ENCODE measurements at regions not wholly inside any gene's neighbourhood (a gene's known extent, or its start where the extent isn't known, plus 50 kb on each side); places are given as distances from the start of the nearest gene placed in this dataset.
"Not testable (repeated sequence)": the region's sequence is repeated elsewhere in the genome, so short reads cannot be mapped to it uniquely, and the experiment has no call there.

- not testable (repeated sequence) for H3K36me3 ChIP-seq (ENCODE audit: control insufficient read depth in 1 of 2, insufficient read depth in 2 of 2, low read length in 2 of 2); H3K9ac ChIP-seq (ENCODE audit: low read depth in 1 of 2, low read length in 2 of 2); H3K27me3 ChIP-seq (ENCODE audit: control insufficient read depth in 1 of 2, insufficient read depth in 2 of 2, low read length in 2 of 2); H3K4me3 ChIP-seq (ENCODE audit: low read depth in 1 of 2, low read length in 2 of 2); H3K4me1 ChIP-seq (ENCODE audit: control insufficient read depth in 1 of 2, insufficient read depth in 2 of 2, low read length in 2 of 2); H3K9me3 ChIP-seq (ENCODE audit: control insufficient read depth in 1 of 2, low read length in 2 of 2); H3K27ac ChIP-seq (ENCODE audit: low read depth, low read length)
Measured at GRCh38 chr15:89007527-89007926, 80.7 kb upstream of the ABHD2 start.

GRCh38 chr15:89007989-89008388, 80.3 kb upstream of the ABHD2 start:
- Histone ChIP-seq H3K27me3 (ENCODE audit: control insufficient read depth in 1 of 2, insufficient read depth in 2 of 2, low read length in 2 of 2) (peaks cover 0 to 3% of the 10 kb centered on the region in 2 donors), H3K27ac (ENCODE audit: low read depth, low read length) (no peak overlapping the region), H3K9ac (ENCODE audit: low read depth in 1 of 2, low read length in 2 of 2) (no peak overlapping the region), H3K9me3 (ENCODE audit: control insufficient read depth in 1 of 2, low read length in 2 of 2) (no peaks in the 10 kb centered on the region), H3K36me3 (ENCODE audit: control insufficient read depth in 1 of 2, insufficient read depth in 2 of 2, low read length in 2 of 2) (no peaks in the 10 kb centered on the region), H3K4me1 (ENCODE audit: control insufficient read depth in 1 of 2, insufficient read depth in 2 of 2, low read length in 2 of 2) (no peaks in the 10 kb centered on the region), H3K4me3 (ENCODE audit: low read depth in 1 of 2, low read length in 2 of 2) (no peak overlapping the region)

- Histone ChIP-seq H3K9ac (ENCODE audit: low read depth in 1 of 2, low read length in 2 of 2) (no peak overlapping the region), H3K4me1 (ENCODE audit: control insufficient read depth in 1 of 2, insufficient read depth in 2 of 2, low read length in 2 of 2) (no peaks in the 10 kb centered on the region), H3K36me3 (ENCODE audit: control insufficient read depth in 1 of 2, insufficient read depth in 2 of 2, low read length in 2 of 2) (no peaks in the 10 kb centered on the region), H3K4me3 (ENCODE audit: low read depth in 1 of 2, low read length in 2 of 2) (no peak overlapping the region), H3K27ac (ENCODE audit: low read depth, low read length) (no peak overlapping the region), H3K27me3 (ENCODE audit: control insufficient read depth in 1 of 2, insufficient read depth in 2 of 2, low read length in 2 of 2) (peaks cover 0 to 3% of the 10 kb centered on the region in 2 donors), H3K9me3 (ENCODE audit: control insufficient read depth in 1 of 2, low read length in 2 of 2) (no peaks in the 10 kb centered on the region)
Measured at GRCh38 chr15:89009080-89009479, 79.2 kb upstream of the ABHD2 start.

- Histone ChIP-seq H3K27me3 (ENCODE audit: control insufficient read depth in 1 of 2, insufficient read depth in 2 of 2, low read length in 2 of 2) (peaks cover 9 to 10% of the 10 kb centered on the region in 2 donors), H3K9me3 (ENCODE audit: control insufficient read depth in 1 of 2, low read length in 2 of 2) (no peaks in the 10 kb centered on the region), H3K4me1 (ENCODE audit: control insufficient read depth in 1 of 2, insufficient read depth in 2 of 2, low read length in 2 of 2) (no peaks in the 10 kb centered on the region), H3K4me3 (ENCODE audit: low read depth in 1 of 2, low read length in 2 of 2) (no peak overlapping the region), H3K27ac (ENCODE audit: low read depth, low read length) (no peak overlapping the region), H3K9ac (ENCODE audit: low read depth in 1 of 2, low read length in 2 of 2) (no peak overlapping the region), H3K36me3 (ENCODE audit: control insufficient read depth in 1 of 2, insufficient read depth in 2 of 2, low read length in 2 of 2) (no peaks in the 10 kb centered on the region)
Measured at GRCh38 chr15:89015412-89016097, 72.7 kb upstream of the ABHD2 start.

GRCh38 chr15:89016549-89017041, 71.7 kb upstream of the ABHD2 start:
- no peak overlapping the region for H3K9ac ChIP-seq (ENCODE audit: low read depth in 1 of 2, low read length in 2 of 2)
- no peaks in the 10 kb centered on the region for H3K36me3 ChIP-seq (ENCODE audit: control insufficient read depth in 1 of 2, insufficient read depth in 2 of 2, low read length in 2 of 2)
- no peak overlapping the region for H3K27ac ChIP-seq (ENCODE audit: low read depth, low read length)
- no peaks in the 10 kb centered on the region for H3K9me3 ChIP-seq (ENCODE audit: control insufficient read depth in 1 of 2, low read length in 2 of 2)
- peaks cover 9 to 10% of the 10 kb centered on the region in 2 donors for H3K27me3 ChIP-seq (ENCODE audit: control insufficient read depth in 1 of 2, insufficient read depth in 2 of 2, low read length in 2 of 2)
- no peaks in the 10 kb centered on the region for H3K4me1 ChIP-seq (ENCODE audit: control insufficient read depth in 1 of 2, insufficient read depth in 2 of 2, low read length in 2 of 2)
- H3K4me3 ChIP-seq (ENCODE audit: low read depth in 1 of 2, low read length in 2 of 2), result no peak overlapping the region

GRCh38 chr15:89017370-89018066, 70.7 kb upstream of the ABHD2 start:
- Histone ChIP-seq H3K4me1 (ENCODE audit: control insufficient read depth in 1 of 2, insufficient read depth in 2 of 2, low read length in 2 of 2) (no peaks in the 10 kb centered on the region), H3K4me3 (ENCODE audit: low read depth in 1 of 2, low read length in 2 of 2) (peak overlapping the region; percentile 16 to 46), H3K9ac (ENCODE audit: low read depth in 1 of 2, low read length in 2 of 2) (no peak overlapping the region), H3K36me3 (ENCODE audit: control insufficient read depth in 1 of 2, insufficient read depth in 2 of 2, low read length in 2 of 2) (no peaks in the 10 kb centered on the region), H3K27ac (ENCODE audit: low read depth, low read length) (no peak overlapping the region), H3K27me3 (ENCODE audit: control insufficient read depth in 1 of 2, insufficient read depth in 2 of 2, low read length in 2 of 2) (peaks cover 10 to 13% of the 10 kb centered on the region in 2 donors), H3K9me3 (ENCODE audit: control insufficient read depth in 1 of 2, low read length in 2 of 2) (no peaks in the 10 kb centered on the region)

GRCh38 chr15:89018207-89018606, 70.0 kb upstream of the ABHD2 start:
- Histone ChIP-seq H3K27ac (ENCODE audit: low read depth, low read length) (no peak overlapping the region), H3K9me3 (ENCODE audit: control insufficient read depth in 1 of 2, low read length in 2 of 2) (no peaks in the 10 kb centered on the region), H3K27me3 (ENCODE audit: control insufficient read depth in 1 of 2, insufficient read depth in 2 of 2, low read length in 2 of 2) (peaks cover 10 to 15% of the 10 kb centered on the region in 2 donors), H3K4me1 (ENCODE audit: control insufficient read depth in 1 of 2, insufficient read depth in 2 of 2, low read length in 2 of 2) (no peaks in the 10 kb centered on the region), H3K4me3 (ENCODE audit: low read depth in 1 of 2, low read length in 2 of 2) (no peak overlapping the region), H3K36me3 (ENCODE audit: control insufficient read depth in 1 of 2, insufficient read depth in 2 of 2, low read length in 2 of 2) (no peaks in the 10 kb centered on the region), H3K9ac (ENCODE audit: low read depth in 1 of 2, low read length in 2 of 2) (no peak overlapping the region)

GRCh38 chr15:89019436-89019835, 68.8 kb upstream of the ABHD2 start:
- no peak overlapping the region for H3K27ac ChIP-seq (ENCODE audit: low read depth, low read length)

GRCh38 chr15:89021224-89021623, 67.0 kb upstream of the ABHD2 start:
- Histone ChIP-seq H3K9ac (ENCODE audit: low read depth in 1 of 2, low read length in 2 of 2) (no peak overlapping the region), H3K27ac (ENCODE audit: low read depth, low read length) (no peak overlapping the region), H3K36me3 (ENCODE audit: control insufficient read depth in 1 of 2, insufficient read depth in 2 of 2, low read length in 2 of 2) (no peaks in the 10 kb centered on the region), H3K27me3 (ENCODE audit: control insufficient read depth in 1 of 2, insufficient read depth in 2 of 2, low read length in 2 of 2) (peaks cover 9 to 15% of the 10 kb centered on the region in 2 donors), H3K4me3 (ENCODE audit: low read depth in 1 of 2, low read length in 2 of 2) (no peak overlapping the region), H3K9me3 (ENCODE audit: control insufficient read depth in 1 of 2, low read length in 2 of 2) (no peaks in the 10 kb centered on the region), H3K4me1 (ENCODE audit: control insufficient read depth in 1 of 2, insufficient read depth in 2 of 2, low read length in 2 of 2) (no peaks in the 10 kb centered on the region)

More at GRCh38 chr15:89019436-89019835, 68.8 kb upstream of the ABHD2 start:
- H3K27me3 ChIP-seq (ENCODE audit: control insufficient read depth in 1 of 2, insufficient read depth in 2 of 2, low read length in 2 of 2), result peaks cover 10 to 15% of the 10 kb centered on the region in 2 donors
- no peaks in the 10 kb centered on the region for H3K9me3 ChIP-seq (ENCODE audit: control insufficient read depth in 1 of 2, low read length in 2 of 2)
- no peak overlapping the region for H3K4me3 ChIP-seq (ENCODE audit: low read depth in 1 of 2, low read length in 2 of 2)
- H3K9ac ChIP-seq (ENCODE audit: low read depth in 1 of 2, low read length in 2 of 2), result no peak overlapping the region
- H3K36me3 ChIP-seq (ENCODE audit: control insufficient read depth in 1 of 2, insufficient read depth in 2 of 2, low read length in 2 of 2), result no peaks in the 10 kb centered on the region
- H3K4me1 ChIP-seq (ENCODE audit: control insufficient read depth in 1 of 2, insufficient read depth in 2 of 2, low read length in 2 of 2), result no peaks in the 10 kb centered on the region

GRCh38 chr15:89021886-89022285, 66.4 kb upstream of the ABHD2 start:
- not testable (repeated sequence) for H3K4me1 ChIP-seq (ENCODE audit: control insufficient read depth in 1 of 2, insufficient read depth in 2 of 2, low read length in 2 of 2); H3K9me3 ChIP-seq (ENCODE audit: control insufficient read depth in 1 of 2, low read length in 2 of 2); H3K9ac ChIP-seq (ENCODE audit: low read depth in 1 of 2, low read length in 2 of 2); H3K27ac ChIP-seq (ENCODE audit: low read depth, low read length); H3K4me3 ChIP-seq (ENCODE audit: low read depth in 1 of 2, low read length in 2 of 2); H3K36me3 ChIP-seq (ENCODE audit: control insufficient read depth in 1 of 2, insufficient read depth in 2 of 2, low read length in 2 of 2)
- H3K27me3 ChIP-seq (ENCODE audit: control insufficient read depth in 1 of 2, insufficient read depth in 2 of 2, low read length in 2 of 2), result peaks cover 3 to 15% of the 10 kb centered on the region in 2 donors
